HS-27A (cell line): ENCODE measurements at regions not wholly inside any gene's neighbourhood (a gene's known extent, or its start where the extent isn't known, plus 50 kb on each side); places are given as distances from the start of the nearest gene placed in this dataset.
"Not testable (repeated sequence)": the region's sequence is repeated elsewhere in the genome, so short reads cannot be mapped to it uniquely, and the experiment has no call there.

Source experiments
- DNase-seq: peaks from one replicate; pipeline ENCODE4 v3.0.0-alpha.2; 2012; ENCODE audit warnings: low read depth, missing footprints

- no peak for DNase-seq
Measured at GRCh38 chr12:5310151-5310550, 121.8 kb upstream of the NTF3 start.

GRCh38 chr12:5317556-5317955 lies 114.4 kb upstream of the NTF3 start:
- no peak for DNase-seq

GRCh38 chr12:5318874-5319273 lies 113.0 kb upstream of the NTF3 start:
- peak; percentile 36 for DNase-seq

- DNase-seq: no peak
Measured at GRCh38 chr12:5328669-5329517, 103.0 kb upstream of the NTF3 start.

- no peak for DNase-seq
Measured at GRCh38 chr12:5332551-5332950, 99.4 kb upstream of the NTF3 start.

GRCh38 chr12:5333096-5333495 lies 98.8 kb upstream of the NTF3 start:
- DNase-seq: no peak

GRCh38 chr12:5335069-5335468 lies 96.8 kb upstream of the NTF3 start:
- no peak for DNase-seq

- DNase-seq: not testable (repeated sequence)
Measured at GRCh38 chr12:5341086-5341485, 90.8 kb upstream of the NTF3 start.

- DNase-seq: no peak
Measured at GRCh38 chr12:5343711-5344110, 88.2 kb upstream of the NTF3 start.

- no peak for DNase-seq
Measured at GRCh38 chr12:5344131-5344530, 87.8 kb upstream of the NTF3 start.

- DNase-seq: no peak
Measured at GRCh38 chr12:5345534-5345933, 86.4 kb upstream of the NTF3 start.

GRCh38 chr12:5348057-5348456 lies 83.9 kb upstream of the NTF3 start:
- no peak for DNase-seq

- no peak for DNase-seq
Measured at GRCh38 chr12:5348491-5348890, 83.4 kb upstream of the NTF3 start.

- no peak for DNase-seq
Measured at GRCh38 chr12:5364036-5364770, 67.7 kb upstream of the NTF3 start.

GRCh38 chr12:5369298-5369697 lies 62.6 kb upstream of the NTF3 start:
- no peak for DNase-seq

- no peak for DNase-seq
Measured at GRCh38 chr12:5371631-5372030, 60.3 kb upstream of the NTF3 start.

GRCh38 chr12:5374713-5375112 lies 57.2 kb upstream of the NTF3 start:
- DNase-seq: no peak

GRCh38 chr12:5375547-5376295 lies 56.2 kb upstream of the NTF3 start:
- no peak for DNase-seq

GRCh38 chr12:5376591-5377207 lies 55.2 kb upstream of the NTF3 start:
- no peak for DNase-seq

GRCh38 chr12:5377997-5378592 lies 53.8 kb upstream of the NTF3 start:
- no peak for DNase-seq

- no peak for DNase-seq
Measured at GRCh38 chr12:5379749-5380496, 52.0 kb upstream of the NTF3 start.
